ENCODE measurements at regions not wholly inside any gene's neighbourhood (a gene's known extent, or its start where the extent isn't known, plus 50 kb on each side); places are given as distances from the start of the nearest gene placed in this dataset.
"Not testable (repeated sequence)": the region's sequence is repeated elsewhere in the genome, so short reads cannot be mapped to it uniquely, and the experiment has no call there.

DNA sequence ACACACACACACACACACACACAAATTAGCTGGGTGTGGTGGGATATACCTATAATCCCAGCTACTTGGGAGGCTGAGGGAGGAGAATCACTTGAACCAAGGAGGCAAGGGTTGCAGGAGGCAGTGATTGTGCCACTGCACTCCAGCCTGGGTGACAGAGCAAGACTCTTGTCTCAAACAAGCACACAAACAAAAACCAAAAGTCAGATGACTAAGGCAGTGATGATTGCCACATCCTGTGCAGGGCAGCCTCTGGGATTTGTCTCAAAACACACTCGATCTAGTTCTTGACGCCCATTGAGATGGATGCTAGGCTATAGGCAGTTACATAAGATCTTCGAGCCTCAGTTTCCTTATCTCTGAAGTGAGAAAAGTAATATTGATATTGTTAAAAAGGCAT lies 183.1 kb upstream of the NOTCH2NLA start:
- not testable (repeated sequence) for DNase-seq (ENCODE audit: low read depth, low spot score)

- not testable (repeated sequence) for DNase-seq (ENCODE audit: low read depth, low spot score)
These were observed 181.1 kb upstream of the NOTCH2NLA start for GRCh38 chr1:146409817-146410441.

GRCh38 chr1:146409116-146409801 lies 180.4 kb upstream of the NOTCH2NLA start:
- not testable (repeated sequence) for DNase-seq (ENCODE audit: low read depth, low spot score)

- not testable (repeated sequence) for DNase-seq (ENCODE audit: low read depth, low spot score)
These were observed 172.5 kb upstream of the NOTCH2NLA start for GRCh38 chr1:146401281-146401825.

- not testable (repeated sequence) for DNase-seq (ENCODE audit: low read depth, low spot score)
These were observed 171.6 kb upstream of the NOTCH2NLA start for GRCh38 chr1:146400173-146401121.

DNA sequence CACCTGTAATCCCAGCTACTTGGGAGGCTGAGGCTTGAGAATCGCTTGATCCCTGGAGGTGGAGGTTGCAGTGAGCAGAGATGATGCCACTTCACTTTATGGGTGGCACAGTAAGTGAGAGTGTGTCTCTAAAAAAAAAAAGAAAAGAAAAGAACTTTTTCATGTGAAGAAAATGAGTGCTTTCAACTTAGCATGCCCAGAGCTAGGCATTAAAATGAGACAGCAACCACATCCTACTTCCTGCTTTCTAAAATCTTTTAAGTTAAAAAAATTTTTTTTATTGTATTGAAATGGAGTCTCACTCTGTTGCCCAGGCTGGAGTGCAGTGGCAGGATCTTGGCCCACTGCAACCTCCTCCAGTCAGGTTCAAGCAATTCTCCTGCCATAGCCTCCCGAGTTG lies 170.4 kb upstream of the NOTCH2NLA start:
- DNase-seq (ENCODE audit: low read depth, low spot score) = not testable (repeated sequence)

GRCh38 chr1:146396801-146397200 lies 168.0 kb upstream of the NOTCH2NLA start:
- not testable (repeated sequence) for DNase-seq (ENCODE audit: low read depth, low spot score)

- DNase-seq (ENCODE audit: low read depth, low spot score) = not testable (repeated sequence)
These were observed 167.4 kb upstream of the NOTCH2NLA start for GRCh38 chr1:146396242-146396641.

DNA sequence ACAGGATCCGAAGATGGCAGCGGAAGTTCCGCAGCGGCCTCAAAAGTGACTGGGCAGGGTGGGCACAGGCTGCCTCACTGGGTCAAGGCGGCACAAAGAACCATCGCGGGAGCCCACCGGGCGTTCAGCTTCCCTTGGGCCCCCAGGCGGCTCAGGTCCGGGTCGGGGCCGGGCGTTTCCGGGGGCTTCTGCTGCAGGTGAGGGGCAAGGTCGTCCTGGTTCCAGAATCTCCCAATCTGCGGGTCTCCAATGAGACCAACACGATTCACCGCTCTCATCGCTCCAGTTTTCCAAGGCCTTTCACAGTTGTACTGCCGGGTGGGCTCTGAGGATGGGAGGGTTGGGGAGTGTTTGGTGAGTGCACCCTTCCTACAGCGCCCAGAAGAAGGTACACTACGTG lies 165.0 kb upstream of the NOTCH2NLA start:
- not testable (repeated sequence) for DNase-seq (ENCODE audit: low read depth, low spot score)

GRCh38 chr1:146393154-146393553 lies 164.3 kb upstream of the NOTCH2NLA start:
- DNase-seq (ENCODE audit: low read depth, low spot score) = not testable (repeated sequence)

DNA sequence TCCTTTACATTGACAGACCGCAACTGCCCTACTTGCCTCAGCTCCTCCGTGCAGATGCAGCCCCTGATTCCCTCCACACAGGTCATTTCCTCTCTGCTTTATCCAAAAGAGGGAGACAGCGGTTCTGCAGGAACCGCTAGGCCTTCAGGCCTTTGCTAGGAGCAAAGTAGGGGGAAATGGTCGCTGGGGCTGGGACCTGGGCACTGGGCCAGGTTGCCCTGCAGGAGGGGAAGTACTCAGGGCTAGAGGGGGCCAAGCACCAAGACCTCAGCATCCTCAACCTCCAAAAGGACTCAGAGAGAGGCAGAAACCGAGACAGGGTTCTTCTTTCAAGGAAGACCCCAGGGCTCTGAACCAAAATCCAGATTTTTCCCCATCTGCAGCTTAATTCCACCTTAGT lies 160.4 kb upstream of the NOTCH2NLA start:
- DNase-seq (ENCODE audit: low read depth, low spot score) = not testable (repeated sequence)

DNA sequence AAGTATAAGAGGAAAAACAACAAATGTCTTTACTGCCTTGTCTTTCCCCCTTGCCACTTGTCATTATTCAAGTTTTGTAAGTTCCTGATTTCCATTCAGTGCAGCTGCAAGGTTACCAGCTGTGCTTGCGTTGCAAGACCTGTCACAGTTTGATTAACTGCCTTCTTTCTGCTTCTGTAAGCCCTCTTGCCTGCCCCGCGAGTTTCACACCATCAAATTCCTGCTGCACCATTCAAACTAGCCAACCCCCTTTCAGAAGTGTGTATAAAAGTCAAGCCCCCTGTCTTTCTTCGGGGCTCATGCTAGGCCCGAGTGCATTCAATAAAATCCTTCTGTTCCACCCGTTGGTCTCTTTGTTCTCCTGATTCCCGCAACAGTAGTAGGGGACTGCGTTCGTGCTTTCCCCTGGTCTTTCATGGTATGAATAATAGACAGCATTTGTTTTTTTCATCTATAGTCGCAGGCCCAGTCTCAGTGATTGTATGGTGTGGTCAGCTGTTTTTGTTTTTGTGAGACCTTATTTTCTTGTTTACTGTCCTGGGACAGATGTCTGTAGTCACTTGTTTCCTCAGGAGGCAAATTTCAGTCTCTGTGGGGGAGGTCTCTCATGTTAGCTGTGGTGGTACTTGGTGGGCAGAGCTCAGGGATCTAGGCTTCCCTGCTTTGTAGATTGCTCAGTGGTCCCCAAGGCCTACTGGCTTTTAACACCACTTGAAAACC lies 159.1 kb upstream of the NOTCH2NLA start:
- DNase-seq (ENCODE audit: low read depth, low spot score) = not testable (repeated sequence)

- peak; percentile 84 for DNase-seq (ENCODE audit: low read depth, low spot score)
These were observed 158.3 kb upstream of the NOTCH2NLA start for GRCh38 chr1:146386851-146387749.

- not testable (repeated sequence) for DNase-seq (ENCODE audit: low read depth, low spot score)
These were observed 152.4 kb upstream of the NOTCH2NLA start for GRCh38 chr1:146381196-146381595.

DNA sequence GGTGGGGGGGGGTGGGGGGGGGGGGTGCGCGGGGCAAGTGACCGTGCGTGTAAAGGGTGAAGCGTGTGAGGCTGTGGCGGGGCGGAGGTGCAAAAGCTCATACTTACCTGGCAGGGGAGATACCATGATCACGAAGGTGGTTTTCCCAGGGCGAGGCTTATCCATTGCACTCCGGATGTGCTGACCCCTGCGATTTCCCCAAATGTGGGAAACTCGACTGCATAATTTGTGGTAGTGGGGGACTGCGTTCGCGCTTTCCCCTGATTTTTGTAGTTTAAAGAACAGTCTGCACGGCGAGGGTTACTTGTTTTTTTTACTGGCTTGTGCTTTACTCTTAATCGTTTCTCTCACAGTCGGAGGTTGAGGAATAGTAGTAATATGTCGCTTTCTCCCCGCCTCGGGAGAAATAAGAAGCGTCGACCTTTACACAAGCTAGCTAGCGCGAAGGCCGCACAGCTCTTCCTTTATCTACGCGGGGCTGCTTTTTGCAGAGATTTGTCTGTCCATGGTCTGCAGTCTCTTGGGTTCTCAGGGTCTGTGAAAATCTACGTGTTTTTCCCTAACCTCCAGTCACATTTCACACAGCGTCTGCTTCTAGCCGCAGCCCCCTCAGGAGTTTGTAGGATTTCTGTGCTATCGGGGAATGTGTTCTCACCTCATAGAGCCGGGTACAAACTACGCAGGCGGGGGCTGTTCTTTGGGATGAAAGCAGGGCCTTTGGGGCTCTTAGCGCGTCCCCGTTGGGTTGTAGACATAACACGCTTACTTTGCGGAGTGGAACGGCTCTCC lies 148.1 kb upstream of the NOTCH2NLA start:
- peak; percentile 90 for DNase-seq (ENCODE audit: low read depth, low spot score)

DNA sequence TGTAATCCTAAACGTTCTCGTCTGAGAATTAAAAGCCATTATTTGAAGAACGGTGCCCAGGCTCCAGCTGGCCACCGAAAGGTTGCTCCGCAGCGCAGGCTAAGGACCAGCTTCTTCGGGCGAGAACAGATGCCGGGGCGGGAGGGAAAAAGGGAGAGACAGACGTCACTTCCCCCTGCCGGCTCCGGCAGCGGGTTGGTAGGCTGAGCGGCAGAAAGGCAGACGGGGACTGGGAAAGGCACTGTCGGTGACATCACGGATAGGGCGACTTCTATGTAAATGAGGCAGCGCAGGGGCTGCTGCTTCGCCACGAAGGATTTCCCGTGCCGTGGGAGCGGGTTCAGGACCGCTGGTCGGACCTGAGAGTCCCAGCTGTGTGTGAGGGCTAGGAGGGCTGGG lies 147.5 kb upstream of the NOTCH2NLA start:
- DNase-seq (ENCODE audit: low read depth, low spot score) = not testable (repeated sequence)

- DNase-seq (ENCODE audit: low read depth, low spot score) = not testable (repeated sequence)
These were observed 146.3 kb upstream of the NOTCH2NLA start for GRCh38 chr1:146375108-146375507.

- not testable (repeated sequence) for DNase-seq (ENCODE audit: low read depth, low spot score)
These were observed 141.1 kb upstream of the NOTCH2NLA start for GRCh38 chr1:146369940-146370339.

DNA sequence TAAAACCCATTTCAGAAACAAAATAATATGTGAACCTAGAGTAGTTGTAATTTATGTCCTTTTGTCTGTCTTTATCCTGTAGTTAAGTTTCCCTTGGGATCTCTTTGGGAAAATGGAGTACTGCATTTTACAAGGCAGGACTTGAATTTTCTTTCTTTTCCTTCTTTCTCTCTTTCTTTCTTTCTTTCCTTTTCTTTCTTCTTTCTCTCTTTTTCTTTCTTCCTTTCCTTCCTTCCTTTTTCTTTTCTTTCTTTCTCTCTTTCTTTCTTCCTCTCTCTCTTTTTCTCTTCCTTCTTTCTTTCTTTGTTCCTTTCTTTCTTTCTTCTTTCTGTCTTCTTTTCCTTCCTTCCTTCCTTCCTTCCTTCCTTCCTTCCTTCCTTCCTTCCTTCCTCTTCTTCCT lies 126.6 kb upstream of the NOTCH2NLA start:
- not testable (repeated sequence) for DNase-seq (ENCODE audit: low read depth, low spot score)

All from smooth muscle cell of the brain vasculature (primary cell).